ENCODE measurements at regions not wholly inside any gene's neighbourhood (a gene's known extent, or its start where the extent isn't known, plus 50 kb on each side); places are given as distances from the start of the nearest gene placed in this dataset.
"Not testable (repeated sequence)": the region's sequence is repeated elsewhere in the genome, so short reads cannot be mapped to it uniquely, and the experiment has no call there.

GRCh38 chr12:47348206-47348605 is 268.4 kb upstream of the AMIGO2 start:
- DNase-seq (ENCODE audit: low spot score), result no peak

DNA sequence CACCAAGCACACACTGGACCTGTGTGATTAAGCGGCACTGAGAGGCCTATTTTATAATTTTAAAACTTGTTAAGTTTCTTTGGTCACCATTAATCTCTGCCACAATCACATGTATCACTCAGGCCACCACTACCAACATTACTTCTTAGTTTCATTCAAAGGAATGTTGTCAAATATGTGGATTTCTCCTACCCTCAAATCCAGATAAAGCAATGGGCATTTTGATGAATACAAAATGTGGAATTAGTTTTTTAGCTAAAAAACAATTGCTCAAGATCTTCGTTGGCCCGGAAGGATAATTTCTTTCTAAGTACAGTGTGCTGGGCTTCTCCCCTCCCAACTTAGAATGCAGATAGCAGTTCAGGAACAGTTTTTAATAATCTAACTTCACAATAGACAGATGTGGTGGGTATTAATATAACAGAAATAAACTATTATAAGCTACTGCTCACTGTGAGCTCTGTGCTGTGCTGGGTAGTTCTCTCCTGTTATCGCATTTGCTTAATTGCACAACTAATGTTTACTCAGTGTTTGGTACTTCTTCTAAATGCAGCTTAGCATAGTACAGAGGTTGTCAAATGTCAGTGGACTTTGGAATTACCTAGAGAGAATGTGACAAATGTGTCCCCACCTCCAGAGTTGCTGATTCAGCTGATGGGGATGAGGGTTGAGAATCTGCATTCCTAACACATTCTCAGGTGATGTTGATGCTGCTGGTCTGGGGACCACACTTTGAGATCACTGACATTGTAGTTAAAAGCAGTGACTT is 266.7 kb upstream of the AMIGO2 start:
- no peak for DNase-seq (ENCODE audit: low spot score)

- no peak for DNase-seq (ENCODE audit: low spot score)
These were observed 264.2 kb upstream of the AMIGO2 start for GRCh38 chr12:47343684-47344567.

DNA sequence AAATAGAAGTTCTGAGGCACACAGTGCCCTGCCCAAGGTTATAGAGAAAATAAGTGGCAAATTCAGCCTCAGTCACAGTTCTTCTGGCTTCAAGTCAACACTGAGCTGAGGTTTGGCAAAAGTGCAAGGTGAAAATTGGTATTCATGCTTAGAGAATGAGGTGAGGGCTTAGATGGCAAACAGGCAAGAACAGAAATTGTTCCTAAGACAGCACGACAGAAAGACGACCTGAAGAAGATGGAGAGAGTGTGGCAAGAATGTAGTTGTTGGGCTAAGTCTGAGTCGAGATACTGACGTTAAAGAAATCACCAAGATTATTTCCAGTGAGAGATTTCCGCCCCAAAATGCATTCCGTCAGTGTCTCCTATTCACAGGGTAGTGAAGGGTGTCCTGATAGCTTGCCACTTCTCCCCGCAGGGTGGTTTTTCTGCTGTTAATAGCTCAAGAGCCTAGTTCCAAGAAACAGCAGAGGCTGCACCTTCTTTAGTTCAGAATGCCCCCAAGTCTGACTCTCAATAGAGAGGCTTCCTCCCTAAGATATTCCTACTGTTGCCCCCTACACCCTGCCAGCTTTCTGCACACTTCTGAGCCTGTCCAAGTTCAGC is 260.8 kb upstream of the AMIGO2 start:
- DNase-seq (ENCODE audit: low spot score), result no peak

DNA sequence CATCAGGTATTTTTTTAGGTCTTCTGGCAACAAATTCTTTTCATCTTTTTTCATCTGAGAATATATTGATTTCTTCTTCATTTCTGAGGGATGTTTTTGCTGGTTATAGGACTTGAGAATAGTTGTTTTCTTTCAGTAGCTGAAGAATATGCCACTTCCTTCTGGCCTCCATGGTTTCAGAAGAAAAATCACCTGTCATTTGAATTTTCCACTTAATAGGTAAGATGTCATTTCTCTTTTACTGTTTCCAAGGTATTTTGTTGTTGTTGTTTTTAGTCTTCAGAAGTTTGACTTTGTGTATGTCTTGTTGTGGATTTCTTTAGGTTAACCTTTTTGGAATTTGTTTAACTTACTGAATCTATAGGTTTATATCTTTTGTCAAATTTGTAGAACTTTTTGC is 257.8 kb upstream of the AMIGO2 start:
- DNase-seq (ENCODE audit: low spot score), result no peak

DNA sequence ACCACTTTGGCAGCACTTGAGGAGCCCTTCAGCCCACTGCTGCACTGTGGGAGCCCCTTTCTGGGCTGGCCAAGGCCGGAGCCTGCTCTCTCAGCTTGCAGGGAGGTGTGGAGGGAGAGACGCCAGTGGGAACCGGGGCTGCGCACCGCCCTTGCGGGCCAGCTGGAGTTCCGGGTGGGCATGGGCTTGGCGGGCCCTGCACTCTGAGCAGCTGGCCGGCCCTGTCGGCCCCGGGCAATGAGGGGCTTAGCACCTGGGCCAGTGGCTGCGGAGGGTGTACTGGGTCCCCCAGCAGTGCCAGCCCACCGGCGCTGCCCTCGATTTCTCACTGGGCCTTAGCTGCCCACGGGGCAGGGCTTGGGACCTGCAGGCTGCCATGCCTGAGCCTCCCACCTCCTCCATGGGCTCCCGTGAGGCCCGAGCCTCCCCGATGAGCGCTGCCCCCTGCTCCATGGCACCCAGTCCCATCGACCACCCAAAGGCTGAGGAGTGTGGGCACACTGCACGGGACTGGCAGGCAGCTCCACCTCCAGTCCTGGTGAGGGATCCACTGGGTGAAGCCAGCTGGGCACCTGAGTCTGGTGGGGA is 253.6 kb upstream of the AMIGO2 start:
- not testable (repeated sequence) for DNase-seq (ENCODE audit: low spot score)

DNA sequence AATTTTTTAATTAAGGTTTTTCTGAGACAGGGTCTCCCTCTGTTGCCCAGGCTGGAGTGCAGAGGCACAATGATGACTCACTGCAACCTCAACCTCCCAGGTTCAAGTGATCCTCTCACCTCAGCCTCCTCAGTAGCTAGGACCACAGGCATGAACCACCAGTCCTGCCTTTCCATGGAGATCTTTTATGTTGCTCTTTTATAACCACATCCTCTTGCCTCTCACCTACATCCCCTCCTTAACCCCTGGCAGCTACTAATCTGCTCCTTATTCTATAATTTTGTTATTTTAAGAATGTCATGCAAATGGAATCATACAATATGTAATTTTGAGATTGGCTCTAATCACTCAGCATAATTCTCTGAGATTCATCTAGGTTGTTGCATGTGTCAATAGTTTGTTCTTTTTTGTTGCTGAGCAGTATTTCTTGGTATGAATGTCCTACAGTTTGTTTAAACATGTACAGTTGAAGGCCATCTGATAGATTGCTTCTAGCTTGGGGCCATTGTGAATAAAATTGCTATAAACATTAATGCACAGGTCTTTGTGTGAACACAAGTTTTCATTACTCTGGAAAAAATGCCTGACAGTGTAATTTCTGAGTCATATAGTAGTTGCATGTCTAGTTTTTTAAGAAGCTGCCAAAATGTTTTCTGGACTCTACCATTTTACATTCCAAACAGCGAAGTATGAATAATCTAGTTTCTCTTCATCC is 249.2 kb upstream of the AMIGO2 start:
- DNase-seq (ENCODE audit: low spot score), result no peak

- DNase-seq (ENCODE audit: low spot score), result no peak
These were observed 246.4 kb upstream of the AMIGO2 start for GRCh38 chr12:47326190-47326589.

DNA sequence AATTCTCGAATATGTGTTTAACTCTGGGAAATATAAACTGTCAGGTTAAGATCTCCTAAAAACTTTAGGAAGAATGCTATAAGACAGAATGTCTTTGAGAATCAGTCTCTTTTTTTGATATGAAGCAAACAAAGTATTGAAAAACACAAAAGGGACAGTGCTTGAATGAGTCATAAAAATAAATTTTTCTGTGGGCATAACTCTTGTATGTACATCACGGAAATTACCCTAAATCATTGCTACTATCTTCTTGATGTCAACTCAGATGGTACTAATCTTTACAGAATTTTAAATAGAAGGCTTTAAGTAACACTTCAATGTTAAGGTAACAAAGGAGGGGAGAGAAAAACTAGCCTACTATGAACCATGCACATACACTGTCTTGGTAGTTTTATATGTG is 244.0 kb upstream of the AMIGO2 start:
- DNase-seq (ENCODE audit: low spot score), result no peak

DNA sequence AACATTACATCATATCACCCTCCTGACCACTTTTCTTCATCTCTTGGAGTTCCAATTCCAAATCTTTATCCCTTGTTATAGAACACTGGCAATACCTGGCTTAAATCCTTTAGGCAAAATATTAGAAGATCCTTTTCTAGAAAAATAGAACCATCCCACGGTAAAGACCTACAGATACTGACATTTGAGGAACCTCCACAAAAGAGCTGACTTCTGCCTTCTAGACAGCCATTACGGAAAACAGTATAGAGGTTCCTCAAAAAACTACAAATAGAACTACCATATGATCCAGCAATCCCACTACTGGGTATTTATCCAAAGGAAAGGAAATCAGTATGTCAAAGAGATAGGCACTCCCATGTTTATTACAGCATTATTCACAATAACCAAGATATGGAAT is 241.7 kb upstream of the AMIGO2 start:
- DNase-seq (ENCODE audit: low spot score), result no peak

GRCh38 chr12:47319746-47320145 is 240.0 kb upstream of the AMIGO2 start:
- DNase-seq (ENCODE audit: low spot score), result no peak

DNA sequence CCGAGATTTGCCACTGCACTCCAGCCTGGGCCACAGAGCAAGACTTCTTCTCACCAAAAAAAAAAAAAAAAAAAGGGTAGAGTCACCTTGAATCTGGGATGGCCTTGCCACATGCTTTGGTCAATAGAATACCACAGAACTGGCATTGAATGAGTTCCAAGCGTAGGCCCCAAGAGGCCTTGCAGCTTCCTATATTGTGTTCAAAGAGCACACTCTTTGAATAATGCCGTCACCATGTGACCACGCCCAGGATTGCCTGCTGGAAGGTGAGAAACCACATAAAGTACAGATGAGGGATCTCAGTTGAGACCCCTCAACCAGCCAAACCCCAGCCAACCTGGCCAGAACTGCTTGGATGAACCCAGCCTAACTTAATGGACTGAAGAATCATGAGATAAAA is 239.2 kb upstream of the AMIGO2 start:
- DNase-seq (ENCODE audit: low spot score), result no peak

DNA sequence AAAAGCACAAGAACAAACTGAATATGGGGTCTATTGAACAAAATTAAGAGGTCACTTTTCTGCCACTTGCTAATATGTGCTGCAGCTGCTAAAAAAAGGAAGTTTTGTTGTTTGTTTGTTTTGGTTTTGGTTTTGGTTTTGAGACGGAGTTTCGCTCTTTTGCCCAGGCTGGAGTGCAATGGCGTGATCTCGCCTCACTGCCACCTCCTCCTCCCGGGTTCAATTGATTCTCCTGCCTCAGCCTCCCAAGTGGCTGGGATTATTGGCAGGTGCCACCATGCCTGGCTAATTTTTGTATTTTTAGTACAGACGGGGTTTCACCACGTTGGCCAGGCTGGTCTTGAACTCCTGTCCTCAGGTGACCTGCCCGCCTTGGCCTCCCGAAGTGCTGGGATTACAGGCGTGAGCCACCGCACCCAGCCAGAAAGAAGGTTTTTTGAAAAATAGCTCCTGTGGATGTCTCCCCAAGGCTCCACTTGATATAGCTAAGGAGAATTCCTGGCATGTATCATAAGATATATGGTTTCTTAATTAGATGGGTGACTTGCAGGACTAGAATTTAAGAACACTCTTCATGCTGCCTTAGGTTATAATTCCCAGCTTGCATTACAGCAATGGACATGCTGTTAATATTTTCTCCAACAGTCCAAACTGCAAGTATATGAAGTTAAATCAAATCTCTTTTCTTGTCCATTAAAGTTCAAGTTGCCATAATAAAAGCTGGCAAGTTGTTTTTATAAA is 237.6 kb upstream of the AMIGO2 start:
- DNase-seq (ENCODE audit: low spot score), result no peak

- no peak for DNase-seq (ENCODE audit: low spot score)
These were observed 236.9 kb upstream of the AMIGO2 start for GRCh38 chr12:47316609-47317049.

GRCh38 chr12:47314996-47315395 is 235.2 kb upstream of the AMIGO2 start:
- DNase-seq (ENCODE audit: low spot score), result no peak

DNA sequence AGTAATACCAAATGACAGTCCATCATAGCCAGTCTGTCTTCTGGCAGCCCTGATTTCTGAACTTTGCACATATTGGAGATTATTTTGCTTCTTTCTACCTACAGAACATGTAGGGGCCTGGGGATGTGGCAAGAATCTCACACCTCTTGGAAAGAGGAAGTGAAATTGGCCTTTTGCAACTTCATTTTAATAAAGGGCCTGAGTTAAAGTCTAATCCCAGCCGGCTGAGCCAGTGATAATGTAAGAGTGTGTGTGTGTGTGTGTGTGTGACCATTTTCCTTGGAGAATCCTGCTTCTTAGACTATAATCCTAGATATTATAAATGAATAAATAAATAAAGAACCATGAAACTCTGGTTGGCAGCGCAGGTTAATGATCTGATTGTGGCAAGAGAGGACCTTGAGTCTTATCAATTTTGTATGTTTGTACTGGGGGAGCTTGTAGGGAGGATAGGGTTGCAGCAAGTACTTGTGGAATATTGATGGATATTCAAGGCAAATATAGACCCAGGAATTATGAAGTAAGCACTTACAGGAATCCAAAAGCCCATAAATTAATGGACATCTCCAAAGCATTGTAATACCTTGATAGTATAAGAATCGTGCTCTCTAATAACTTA is 233.2 kb upstream of the AMIGO2 start:
- DNase-seq (ENCODE audit: low spot score), result no peak

GRCh38 chr12:47312147-47312546 is 232.4 kb upstream of the AMIGO2 start:
- DNase-seq (ENCODE audit: low spot score), result no peak

GRCh38 chr12:47311568-47311967 is 231.8 kb upstream of the AMIGO2 start:
- no peak for DNase-seq (ENCODE audit: low spot score)

DNA sequence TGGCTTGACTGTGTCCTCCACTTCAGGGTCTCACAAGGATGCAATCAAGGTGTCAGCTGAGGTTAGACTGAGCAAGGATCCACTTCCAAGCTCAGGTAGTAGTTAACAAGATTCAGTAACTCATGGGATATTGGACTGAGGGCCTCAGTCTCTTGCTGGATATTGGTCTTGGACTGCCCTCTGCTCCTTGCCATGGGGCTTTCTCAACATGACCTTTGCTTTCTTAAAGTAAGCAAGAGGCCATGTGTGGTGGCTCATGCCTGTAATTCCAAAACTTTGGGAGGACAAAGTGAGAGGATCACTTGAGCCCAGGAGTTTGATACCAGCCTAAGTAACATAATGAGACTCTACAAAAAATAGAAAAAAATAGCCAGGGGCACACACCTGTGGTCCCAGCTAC is 231.3 kb upstream of the AMIGO2 start:
- no peak for DNase-seq (ENCODE audit: low spot score)

DNA sequence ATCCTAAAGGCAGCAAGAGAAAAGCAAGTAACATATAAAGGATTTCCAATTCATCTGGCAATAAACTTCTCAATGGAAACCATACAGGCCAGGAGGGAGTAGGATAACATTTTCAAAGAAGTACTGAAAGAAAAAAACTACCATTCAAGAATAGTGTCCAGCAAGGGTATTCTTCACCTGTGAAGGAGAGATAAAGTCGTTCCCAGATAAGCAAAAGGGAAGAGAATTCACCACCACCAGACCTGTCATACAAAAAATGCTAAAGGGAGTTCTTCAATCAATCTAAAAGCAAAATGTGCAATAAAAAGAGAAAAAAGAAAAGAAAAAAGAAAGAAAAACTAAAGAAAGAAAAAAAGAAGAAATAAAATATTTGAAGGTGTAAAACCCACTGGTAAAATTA is 228.9 kb upstream of the AMIGO2 start:
- DNase-seq (ENCODE audit: low spot score), result no peak

Measured in ureter (tissue), 1 donor.